SU-DHL-6 (cell line): ENCODE measurements at regions not wholly inside any gene's neighbourhood (a gene's known extent, or its start where the extent isn't known, plus 50 kb on each side); places are given as distances from the start of the nearest gene placed in this dataset.
A peak's percentile ranks its signal among the peaks of the same experiment; 100 is the strongest.

ENCODE experiments used
- H2AFZ ChIP-seq: fragments of 200-600 bp; sonication (generic); 2 replicates; pipeline ENCODE4 v1.6.1; 2014; ENCODE audit warnings: low read depth, mild to moderate bottlenecking, moderate library complexity, mixed read lengths, antibody characterized with exemption, low read length; ENCODE audit not compliant: severe bottlenecking
- H3F3A ChIP-seq: fragments of 200-600 bp; shearing (Covaris generic); 2 replicates; pipeline ENCODE4 v1.6.0; 2016; ENCODE audit warnings: antibody characterized with exemption, mild to moderate bottlenecking; ENCODE audit not compliant: insufficient read depth
- H3K27ac ChIP-seq: fragments of 200-600 bp; sonication (generic); 2 replicates; pipeline ENCODE4 v1.5.1; 2016; ENCODE audit warnings: low read depth, mild to moderate bottlenecking, low read length, moderate library complexity, mixed read lengths
- H3K27me3 ChIP-seq: fragments of 200-600 bp; sonication (generic), shearing (Covaris generic); 2 replicates; pipeline ENCODE4 v1.6.0; 2014; ENCODE audit warnings: mild to moderate bottlenecking, low read length
- H3K36me3 ChIP-seq: fragments of 200-600 bp; sonication (generic); 2 replicates; pipeline ENCODE4 v1.6.1; 2014; ENCODE audit warnings: mild to moderate bottlenecking, low read length, mixed read lengths
- H3K4me2 ChIP-seq: fragments of 300-600, 200-600 bp; shearing (Covaris generic), sonication (generic); 2 replicates; pipeline ENCODE4 v1.6.0; 2014; ENCODE audit warnings: low read length, low read depth, mild to moderate bottlenecking; ENCODE audit not compliant: poor library complexity, severe bottlenecking
- H3K4me3 ChIP-seq: fragments of 200-600 bp; sonication (generic); 2 replicates; pipeline ENCODE4 v1.5.1; 2014; ENCODE audit warnings: antibody characterized with exemption, low read length, mild to moderate bottlenecking, mixed read lengths; ENCODE audit not compliant: insufficient read depth, poor library complexity, severe bottlenecking
- H3K79me2 ChIP-seq: fragments of 200-600 bp; sonication (generic); 2 replicates; pipeline ENCODE4 v1.6.1; 2014; ENCODE audit warnings: mild to moderate bottlenecking, low read length, moderate library complexity; ENCODE audit not compliant: insufficient read depth
- H3K9ac ChIP-seq: fragments of 200-600 bp; sonication (generic); 2 replicates; pipeline ENCODE4 v1.7.0; 2014; ENCODE audit warnings: mild to moderate bottlenecking, low read length
- H3K9me2 ChIP-seq: fragments of 200-600 bp; sonication (generic); replicated peaks from 2 replicates; pipeline ENCODE4 v1.6.1; 2014; ENCODE audit warnings: low read length; ENCODE audit not compliant: insufficient read depth
- H3K9me3 ChIP-seq: fragments of 200-600 bp; sonication (generic); 2 replicates; pipeline ENCODE4 v1.6.1; 2014; ENCODE audit warnings: low read length, mixed read lengths; ENCODE audit not compliant: insufficient read depth
- H4K20me1 ChIP-seq: fragments of 200-600 bp; sonication (generic); 2 replicates; pipeline ENCODE4 v1.6.1; 2014; ENCODE audit warnings: low read depth, mild to moderate bottlenecking, antibody characterized with exemption, low read length, moderate library complexity, mixed read lengths
- CTCF ChIP-seq: fragments of 200-600 bp; sonication (generic); IDR thresholded peaks from one replicate; pipeline ENCODE4 v1.5.1; 2017; ENCODE audit warnings: antibody characterized with exemption, mild to moderate bottlenecking, low read length, moderate library complexity; ENCODE audit not compliant: insufficient read depth, poor library complexity, severe bottlenecking
- EZH2phosphoT487 ChIP-seq: fragments of 200-600 bp; sonication (generic), shearing (Covaris generic); conservative IDR thresholded peaks from 2 replicates; pipeline ENCODE4 v1.6.1; 2018; ENCODE audit warnings: mild to moderate bottlenecking, antibody characterized with exemption, low read length, moderate library complexity, mixed read lengths

- Histone ChIP-seq H3F3A (no peaks in the 10 kb centered on the region), H3K36me3 (no peaks in the 10 kb centered on the region), H3K4me2 (no peak overlapping the region), H2AFZ (no peak overlapping the region), H3K79me2 (no peaks in the 10 kb centered on the region), H3K9me2 (no peaks in the 10 kb centered on the region), H3K27me3 (no peaks in the 10 kb centered on the region), H3K9ac (no peak overlapping the region), H3K4me3 (no peak overlapping the region), H3K9me3 (no peaks in the 10 kb centered on the region), H3K27ac (no peak overlapping the region), H4K20me1 (no peaks in the 10 kb centered on the region)
- TF ChIP-seq CTCF: no peak
- TF ChIP-seq EZH2phosphoT487: no peak
These were observed 60.2 kb downstream of the THNSL1 start for GRCh38 chr10:25076506-25077177.

- Histone ChIP-seq H3K36me3 (no peaks in the 10 kb centered on the region), H2AFZ (no peak overlapping the region), H3K4me3 (no peak overlapping the region), H3K9ac (no peak overlapping the region), H4K20me1 (no peaks in the 10 kb centered on the region), H3K9me3 (no peaks in the 10 kb centered on the region), H3K27me3 (no peaks in the 10 kb centered on the region), H3K9me2 (no peaks in the 10 kb centered on the region), H3F3A (no peaks in the 10 kb centered on the region), H3K27ac (no peak overlapping the region), H3K4me2 (no peak overlapping the region), H3K79me2 (no peaks in the 10 kb centered on the region)
- TF ChIP-seq CTCF: no peak
- TF ChIP-seq EZH2phosphoT487: no peak
These were observed 62.4 kb downstream of the THNSL1 start for GRCh38 chr10:25078658-25079431.

- Histone ChIP-seq H4K20me1 (no peaks in the 10 kb centered on the region), H3K27ac (no peak overlapping the region), H3K79me2 (no peaks in the 10 kb centered on the region), H2AFZ (no peak overlapping the region), H3K9ac (no peak overlapping the region), H3K4me2 (no peak overlapping the region), H3K4me3 (no peak overlapping the region), H3K9me2 (no peaks in the 10 kb centered on the region), H3K9me3 (no peaks in the 10 kb centered on the region), H3F3A (no peaks in the 10 kb centered on the region), H3K36me3 (no peaks in the 10 kb centered on the region), H3K27me3 (no peaks in the 10 kb centered on the region)
- no peak for TF ChIP-seq EZH2phosphoT487
- peak; percentile 71 for TF ChIP-seq CTCF
These were observed 64.6 kb downstream of the THNSL1 start for GRCh38 chr10:25080880-25081581.
